ENCODE measurements at regions not wholly inside any gene's neighbourhood (a gene's known extent, or its start where the extent isn't known, plus 50 kb on each side); places are given as distances from the start of the nearest gene placed in this dataset.

DNA sequence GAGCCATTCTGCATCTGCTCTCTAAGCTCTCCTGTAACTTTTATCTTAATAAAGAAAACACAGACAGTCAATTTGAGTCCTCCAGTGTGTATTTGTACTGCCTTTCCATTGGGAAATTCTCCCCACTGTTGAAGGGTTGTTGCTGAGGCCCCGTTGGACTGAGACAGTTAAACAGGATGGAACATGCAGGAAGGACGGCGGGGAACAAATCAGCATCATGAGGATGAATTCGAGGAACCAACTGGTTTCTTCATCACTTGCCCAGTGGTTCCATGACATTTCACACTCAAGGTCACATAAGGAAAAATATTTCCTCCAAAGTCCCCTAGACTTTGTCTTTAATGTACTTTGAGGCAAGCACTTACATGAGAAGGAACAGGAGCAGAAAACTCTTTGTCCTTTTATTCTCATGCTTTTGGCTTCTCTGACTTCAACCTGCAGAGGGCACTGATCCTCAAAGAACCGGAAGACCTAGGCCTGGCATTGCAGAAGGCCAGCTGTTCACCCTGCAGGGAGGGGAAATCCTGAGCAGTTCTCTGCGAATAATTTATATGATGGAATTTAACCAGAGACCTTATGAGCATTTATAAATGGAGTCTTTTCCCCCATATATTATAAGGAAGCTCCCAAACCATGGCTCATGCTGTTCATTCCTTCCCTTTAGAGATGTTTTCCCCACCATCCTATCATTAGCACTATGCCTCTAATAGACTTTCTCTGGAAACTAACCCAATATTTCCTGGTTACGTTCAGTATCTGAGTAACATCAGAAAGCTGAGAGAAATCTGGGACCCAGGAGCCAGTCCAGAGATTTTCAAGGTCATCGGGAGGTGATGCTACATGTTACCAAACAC, 55.2 kb upstream of the ADGRF1 start (continued):
- peak; percentile 95 for TF ChIP-seq TFAP4 (IDR thresholded peaks at IDR 0.05; ENCODE audit: borderline replicate concordance, low read depth)
- TF ChIP-seq LCORL (IDR thresholded peaks at IDR 0.05): no peak
- 0 out of 2 replicates have a peak, but pooled peaks have one; percentile 41 for TF ChIP-seq LCORL (CRISPR knock-in tag; IDR thresholded peaks at IDR 0.05)
- TF ChIP-seq ZBTB7B (CRISPR knock-in tag; IDR thresholded peaks at IDR 0.05): 0 out of 2 replicates have a peak, but pooled peaks have one; percentile 20
- peak; percentile 81 for TF ChIP-seq RCOR2 (CRISPR knock-in tag; IDR thresholded peaks at IDR 0.05)
- 0 out of 2 replicates have a peak, but pooled peaks have one; percentile 16 for TF ChIP-seq SP5 (CRISPR knock-in tag; IDR thresholded peaks at IDR 0.05; ENCODE audit: borderline replicate concordance, low read depth)
- TF ChIP-seq SAP130 (CRISPR knock-in tag; IDR thresholded peaks at IDR 0.05; ENCODE audit: low read depth): 0 out of 2 replicates have a peak, but pooled peaks have one; percentile 58
- TF ChIP-seq RBFOX2 (IDR thresholded peaks at IDR 0.05; ENCODE audit: low read depth, low read length): no peak
- peak; percentile 33 for TF ChIP-seq MED8 (CRISPR knock-in tag; IDR thresholded peaks at IDR 0.05; ENCODE audit: insufficient replicate concordance)
- TF ChIP-seq EHMT2 (IDR thresholded peaks at IDR 0.05; ENCODE audit: borderline replicate concordance, low read depth, low read length): peak; percentile 27; the same call in 1 of the 2 replicates
- peak; percentile 50; the same call in 1 of the 2 replicates for TF ChIP-seq GATAD1 (CRISPR knock-in tag; IDR thresholded peaks at IDR 0.05)
- no peak for TF ChIP-seq ZNF777 (CRISPR knock-in tag; IDR thresholded peaks at IDR 0.05)
- TF ChIP-seq ZNF747 (CRISPR knock-in tag; IDR thresholded peaks at IDR 0.05; ENCODE audit: borderline replicate concordance): peak; percentile 69; the same call in 1 of the 2 replicates
- TF ChIP-seq ZNF776 (CRISPR knock-in tag; IDR thresholded peaks at IDR 0.05): no peak
- TF ChIP-seq RFXANK (CRISPR knock-in tag; IDR thresholded peaks at IDR 0.05): peak; percentile 70; the same call in 1 of the 2 replicates
- TF ChIP-seq ZFP82 (CRISPR knock-in tag; IDR thresholded peaks at IDR 0.05; ENCODE audit: borderline replicate concordance): no peak
- 0 out of 2 replicates have a peak, but pooled peaks have one; percentile 16 for TF ChIP-seq KMT2A (CRISPR knock-in tag; IDR thresholded peaks at IDR 0.05)
- TF ChIP-seq ZNF343 (CRISPR knock-in tag; IDR thresholded peaks at IDR 0.05): no peak
- TF ChIP-seq ELF1 (CRISPR knock-in tag; IDR thresholded peaks at IDR 0.05): peak; percentile 74
- TF ChIP-seq PITX1 (CRISPR knock-in tag; IDR thresholded peaks at IDR 0.05): no peak
- peak; percentile 57 for TF ChIP-seq ZGPAT (CRISPR knock-in tag; IDR thresholded peaks at IDR 0.05)
- TF ChIP-seq FOXA3 (CRISPR knock-in tag; IDR thresholded peaks at IDR 0.05): peak; percentile 50
- TF ChIP-seq ZNF331 (CRISPR knock-in tag; IDR thresholded peaks at IDR 0.05): peak; percentile 30; the same call in 1 of the 2 replicates
- TF ChIP-seq, protein P1, sequence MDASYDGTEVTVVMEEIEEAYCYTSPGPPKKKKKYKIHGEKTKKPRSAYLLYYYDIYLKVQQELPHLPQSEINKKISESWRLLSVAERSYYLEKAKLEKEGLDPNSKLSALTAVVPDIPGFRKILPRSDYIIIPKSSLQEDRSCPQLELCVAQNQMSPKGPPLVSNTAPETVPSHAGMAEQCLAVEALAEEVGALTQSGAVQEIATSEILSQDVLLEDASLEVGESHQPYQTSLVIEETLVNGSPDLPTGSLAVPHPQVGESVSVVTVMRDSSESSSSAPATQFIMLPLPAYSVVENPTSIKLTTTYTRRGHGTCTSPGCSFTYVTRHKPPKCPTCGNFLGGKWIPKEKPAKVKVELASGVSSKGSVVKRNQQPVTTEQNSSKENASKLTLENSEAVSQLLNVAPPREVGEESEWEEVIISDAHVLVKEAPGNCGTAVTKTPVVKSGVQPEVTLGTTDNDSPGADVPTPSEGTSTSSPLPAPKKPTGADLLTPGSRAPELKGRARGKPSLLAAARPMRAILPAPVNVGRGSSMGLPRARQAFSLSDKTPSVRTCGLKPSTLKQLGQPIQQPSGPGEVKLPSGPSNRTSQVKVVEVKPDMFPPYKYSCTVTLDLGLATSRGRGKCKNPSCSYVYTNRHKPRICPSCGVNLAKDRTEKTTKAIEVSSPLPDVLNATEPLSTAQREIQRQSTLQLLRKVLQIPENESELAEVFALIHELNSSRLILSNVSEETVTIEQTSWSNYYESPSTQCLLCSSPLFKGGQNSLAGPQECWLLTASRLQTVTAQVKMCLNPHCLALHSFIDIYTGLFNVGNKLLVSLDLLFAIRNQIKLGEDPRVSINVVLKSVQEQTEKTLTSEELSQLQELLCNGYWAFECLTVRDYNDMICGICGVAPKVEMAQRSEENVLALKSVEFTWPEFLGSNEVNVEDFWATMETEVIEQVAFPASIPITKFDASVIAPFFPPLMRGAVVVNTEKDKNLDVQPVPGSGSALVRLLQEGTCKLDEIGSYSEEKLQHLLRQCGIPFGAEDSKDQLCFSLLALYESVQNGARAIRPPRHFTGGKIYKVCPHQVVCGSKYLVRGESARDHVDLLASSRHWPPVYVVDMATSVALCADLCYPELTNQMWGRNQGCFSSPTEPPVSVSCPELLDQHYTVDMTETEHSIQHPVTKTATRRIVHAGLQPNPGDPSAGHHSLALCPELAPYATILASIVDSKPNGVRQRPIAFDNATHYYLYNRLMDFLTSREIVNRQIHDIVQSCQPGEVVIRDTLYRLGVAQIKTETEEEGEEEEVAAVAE (CRISPR knock-in tag; IDR thresholded peaks at IDR 0.05; ENCODE audit: borderline replicate concordance): peak; percentile 53; the same call in 1 of the 2 replicates
